GM12878 (cell line): ENCODE measurements at regions not wholly inside any gene's neighbourhood (a gene's known extent, or its start where the extent isn't known, plus 50 kb on each side); places are given as distances from the start of the nearest gene placed in this dataset.

Experiments
- ATAC-seq: fragments of 200-7000 bp; cut with Tn5 transposase; 3 replicates; pipeline ENCODE4 v1.9.1; 2020; ENCODE audit warnings: mild to moderate bottlenecking, moderate library complexity
- BruUV-seq: library from RNA; stranded (reverse); fragments of 400-500 nt; replicated peaks from 2 replicates; lab custom pipeline; 2021; lab: Mats Ljungman, UMichigan
- CTCF ChIA-PET: fragments of 300-600 bp; sonication (Branson Sonifier 250); formaldehyde crosslinking; extraction: SDS; loops from one replicate; lab custom pipeline; 2021; ENCODE audit warnings: inconsistent platforms; lab: Yijun Ruan, JAX
- POLR2A ChIA-PET: fragments of 350-600 bp; formaldehyde crosslinking; extraction: SDS; loops from one replicate; lab custom pipeline; 2021; ENCODE audit warnings: inconsistent platforms; lab: Charles Lee
- RAD21 ChIA-PET: fragments of 300-600 bp; sonication (Branson Sonifier 250); formaldehyde crosslinking; loops from one replicate; lab custom pipeline; 2023; ENCODE audit warnings: antibody characterized with exemption; ENCODE audit not compliant: unreplicated experiment; lab: Charles Lee
- SMC1A ChIA-PET: fragments of 300-600 bp; sonication (Branson Sonifier 250); formaldehyde crosslinking; loops from one replicate; lab custom pipeline; 2023; ENCODE audit not compliant: unreplicated experiment, uncharacterized antibody; lab: Charles Lee
- DNase-seq: peaks from one replicate; pipeline ENCODE4 v3.0.0-alpha.2; 2011; ENCODE audit warnings: low read depth, low spot score
- FAIRE-seq: peaks from 3 replicates; lab custom pipeline; 2011; peaks lifted over from hg19 to GRCh38; lab: Jason Lieb, UNC
- H2AFZ ChIP-seq: 2 replicates; pipeline ENCODE4 v1.6.0; 2011; ENCODE audit warnings: low read depth, low read length, control low read depth; ENCODE audit not compliant: control insufficient read depth
- H3K27ac ChIP-seq: 2 replicates; pipeline ENCODE4 v1.5.1; 2011; ENCODE audit warnings: control low read depth; ENCODE audit not compliant: control insufficient read depth, insufficient read depth
- H3K27me3 ChIP-seq, 2 experiments: replicated peaks in 1 of 2; 2 replicates each; pipeline versions ENCODE4 v1.6.0 to v1.6.1; 2011; ENCODE audit warnings: low read length in 1 of 2; ENCODE audit not compliant: control insufficient read depth in 2 of 2, insufficient read depth in 2 of 2
- H3K36me3 ChIP-seq, 2 experiments: 2 replicates each; pipeline ENCODE4 v1.5.1; 2011; ENCODE audit warnings: low read length in 1 of 2; ENCODE audit not compliant: control insufficient read depth in 2 of 2, insufficient read depth in 2 of 2
- H3K4me1 ChIP-seq: 2 replicates; pipeline ENCODE4 v1.6.1; 2011; ENCODE audit warnings: mild to moderate bottlenecking, low read length, moderate library complexity, mixed read lengths; ENCODE audit not compliant: control insufficient read depth, insufficient read depth
- H3K4me2 ChIP-seq: 2 replicates; pipeline ENCODE4 v1.6.0; 2011; ENCODE audit warnings: control low read depth; ENCODE audit not compliant: control insufficient read depth, insufficient read depth
- H3K4me3 ChIP-seq: fragments of 200-600 bp; sonication (generic); 2 replicates; pipeline ENCODE4 v1.5.1; 2016
- H3K79me2 ChIP-seq: 2 replicates; pipeline ENCODE4 v1.6.0; 2011; ENCODE audit warnings: low read length; ENCODE audit not compliant: control insufficient read depth, insufficient read depth
- H3K9ac ChIP-seq: 2 replicates; pipeline ENCODE4 v1.8.0; 2011; ENCODE audit warnings: low read length, control low read depth, mixed read lengths; ENCODE audit not compliant: control insufficient read depth, insufficient read depth
- H3K9me3 ChIP-seq: replicated peaks from 3 replicates; pipeline ENCODE4 v1.5.1; 2011; ENCODE audit warnings: mild to moderate bottlenecking, low read length; ENCODE audit not compliant: control insufficient read depth, insufficient read depth
- H4K20me1 ChIP-seq: 2 replicates; pipeline ENCODE4 v1.6.0; 2011; ENCODE audit not compliant: control insufficient read depth, insufficient read depth
- EGR1 ChIP-seq, 2 experiments: IDR thresholded peaks; 1 replicate in 1 of 2; 2 replicates in 1 of 2; pipeline ENCODE4 v1.6.1; 2011 to 2012; ENCODE audit warnings: low read depth in 2 of 2, low read length in 2 of 2, borderline replicate concordance in 1 of 2, mild to moderate bottlenecking in 1 of 2, moderate library complexity in 1 of 2
- EP300 ChIP-seq, 2 experiments: fragments of 150-350 bp in 1 of 2; IDR thresholded peaks; 2 replicates each; pipeline ENCODE4 v1.6.1; 2011 to 2012; ENCODE audit warnings: low read depth in 2 of 2, low read length in 2 of 2, borderline replicate concordance in 1 of 2, improper control_type of control experiment in 1 of 2, inconsistent platforms in 1 of 2; ENCODE audit not compliant: control insufficient read depth in 1 of 2
- FOS ChIP-seq: IDR thresholded peaks from 3 replicates; pipeline ENCODE4 v1.6.1; 2011; ENCODE audit warnings: borderline replicate concordance; ENCODE audit not compliant: insufficient read length; ENCODE audit errors: extremely low read depth
- GATAD2B ChIP-seq: fragments of 450-650 bp; conservative IDR thresholded peaks from 2 replicates; pipeline ENCODE4 v1.6.1; 2017; ENCODE audit warnings: low read depth, mild to moderate bottlenecking, moderate library complexity
- IRF4 ChIP-seq: IDR thresholded peaks from 2 replicates; pipeline ENCODE4 v1.6.1; 2011; ENCODE audit warnings: low read depth, low read length
- MXI1 ChIP-seq: fragments of 150-350 bp; IDR thresholded peaks from 2 replicates; pipeline ENCODE4 v1.6.1; 2011; ENCODE audit warnings: low read depth, mild to moderate bottlenecking, inconsistent platforms, low read length, improper control_type of control experiment
- NFYA ChIP-seq: IDR thresholded peaks from 2 replicates; pipeline ENCODE4 v1.6.1; 2011; ENCODE audit warnings: low read depth, mild to moderate bottlenecking, low read length, improper control_type of control experiment, borderline replicate concordance
- SPI1 ChIP-seq: IDR thresholded peaks from 2 replicates; pipeline ENCODE4 v1.6.1; 2011; ENCODE audit warnings: low read depth, mild to moderate bottlenecking, low read length, moderate library complexity, borderline replicate concordance; ENCODE audit not compliant: insufficient read depth
- ZNF217 ChIP-seq: fragments of 450-650 bp; IDR thresholded peaks from 2 replicates; pipeline ENCODE4 v1.6.1; 2017; ENCODE audit warnings: antibody characterized with exemption, mild to moderate bottlenecking
- WGBS: methylation state at CpG from one replicate; pipeline ENCODE4 v1.1.6; 2016; ENCODE audit warnings: low lambda C conversion rate; ENCODE audit not compliant: insufficient replicate concordance, insufficient coverage; ENCODE audit errors: missing lambda C conversion rate; 5-methylcytosine and 5-hydroxymethylcytosine counted together
- in situ Hi-C: fragments of 300-500 bp; cut with MboI; formaldehyde crosslinking; loops from 9 replicates; pipeline ENCODE4 v1.14.3; 2018; ENCODE audit warnings: mixed read lengths
- intact Hi-C: fragments of 100-400 bp; cut with micrococcal nuclease; formaldehyde crosslinking; loops from one replicate; pipeline ENCODE4 v1.14.2; 2022; ENCODE audit not compliant: unreplicated experiment
- TF ChIP-seq, protein P1 (sequence below): IDR thresholded peaks from 2 replicates; pipeline ENCODE4 v1.6.1; 2011; ENCODE audit warnings: mild to moderate bottlenecking, low read depth, low read length, moderate library complexity; ENCODE audit not compliant: insufficient replicate concordance
- TF ChIP-seq, protein P2 (sequence below): fragments of 450-650 bp; IDR thresholded peaks from 2 replicates; pipeline ENCODE4 v1.6.1; 2017; ENCODE audit warnings: mild to moderate bottlenecking, moderate library complexity

- BruUV-seq: no TSS peak
- Histone ChIP-seq H3K9ac (no peak overlapping the region), H3K36me3 (no peaks in the 10 kb centered on the region), H3K79me2 (no peaks in the 10 kb centered on the region), H3K4me1 (no peaks in the 10 kb centered on the region), H3K27me3 (no peaks in the 10 kb centered on the region; a peak in 1 of 4 replicates), H2AFZ (no peak overlapping the region), H3K27ac (no peak overlapping the region), H4K20me1 (no peaks in the 10 kb centered on the region; the same call in 1 of the 2 replicates), H3K4me2 (no peak overlapping the region), H3K9me3 (no peaks in the 10 kb centered on the region), H3K4me3 (no peak overlapping the region)
- no peak for TF ChIP-seq NFYA
- peak; percentile 56; the same call in 1 of the 2 replicates for TF ChIP-seq SPI1
- TF ChIP-seq, protein P1, sequence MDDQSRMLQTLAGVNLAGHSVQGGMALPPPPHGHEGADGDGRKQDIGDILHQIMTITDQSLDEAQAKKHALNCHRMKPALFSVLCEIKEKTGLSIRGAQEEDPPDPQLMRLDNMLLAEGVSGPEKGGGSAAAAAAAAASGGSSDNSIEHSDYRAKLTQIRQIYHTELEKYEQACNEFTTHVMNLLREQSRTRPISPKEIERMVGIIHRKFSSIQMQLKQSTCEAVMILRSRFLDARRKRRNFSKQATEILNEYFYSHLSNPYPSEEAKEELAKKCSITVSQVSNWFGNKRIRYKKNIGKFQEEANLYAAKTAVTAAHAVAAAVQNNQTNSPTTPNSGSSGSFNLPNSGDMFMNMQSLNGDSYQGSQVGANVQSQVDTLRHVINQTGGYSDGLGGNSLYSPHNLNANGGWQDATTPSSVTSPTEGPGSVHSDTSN: no peak
- no peak for DNase-seq
- peak; percentile 62 for FAIRE-seq
- ChIA-PET SMC1A (interaction anchor here (1.6 kb wide), 1 partner anchor 9 kb away, joined by 4 read pairs; no protein-coding TSS in a partner anchor), CTCF (no interaction called here), POLR2A (no interaction called here), RAD21 (no interaction called here)
- ATAC-seq: no peak
- intact Hi-C loops: no loop called here
- 0% methylated on average over 2 of the region's 2 CpGs for WGBS
- in situ Hi-C loops: no loop called here
Observed at GRCh38 chr2:187936228-187936627, 355.4 kb upstream of the GULP1 start.

GRCh38 chr2:187939180-187939579 lies 352.5 kb upstream of the GULP1 start:
- BruUV-seq: no TSS peak
- 0% methylated on average over 1 of the region's 1 CpG for WGBS
- FAIRE-seq: no peak
- no peak for TF ChIP-seq SPI1
- TF ChIP-seq ZNF217: no peak
- TF ChIP-seq FOS: no peak
- TF ChIP-seq, protein P2, sequence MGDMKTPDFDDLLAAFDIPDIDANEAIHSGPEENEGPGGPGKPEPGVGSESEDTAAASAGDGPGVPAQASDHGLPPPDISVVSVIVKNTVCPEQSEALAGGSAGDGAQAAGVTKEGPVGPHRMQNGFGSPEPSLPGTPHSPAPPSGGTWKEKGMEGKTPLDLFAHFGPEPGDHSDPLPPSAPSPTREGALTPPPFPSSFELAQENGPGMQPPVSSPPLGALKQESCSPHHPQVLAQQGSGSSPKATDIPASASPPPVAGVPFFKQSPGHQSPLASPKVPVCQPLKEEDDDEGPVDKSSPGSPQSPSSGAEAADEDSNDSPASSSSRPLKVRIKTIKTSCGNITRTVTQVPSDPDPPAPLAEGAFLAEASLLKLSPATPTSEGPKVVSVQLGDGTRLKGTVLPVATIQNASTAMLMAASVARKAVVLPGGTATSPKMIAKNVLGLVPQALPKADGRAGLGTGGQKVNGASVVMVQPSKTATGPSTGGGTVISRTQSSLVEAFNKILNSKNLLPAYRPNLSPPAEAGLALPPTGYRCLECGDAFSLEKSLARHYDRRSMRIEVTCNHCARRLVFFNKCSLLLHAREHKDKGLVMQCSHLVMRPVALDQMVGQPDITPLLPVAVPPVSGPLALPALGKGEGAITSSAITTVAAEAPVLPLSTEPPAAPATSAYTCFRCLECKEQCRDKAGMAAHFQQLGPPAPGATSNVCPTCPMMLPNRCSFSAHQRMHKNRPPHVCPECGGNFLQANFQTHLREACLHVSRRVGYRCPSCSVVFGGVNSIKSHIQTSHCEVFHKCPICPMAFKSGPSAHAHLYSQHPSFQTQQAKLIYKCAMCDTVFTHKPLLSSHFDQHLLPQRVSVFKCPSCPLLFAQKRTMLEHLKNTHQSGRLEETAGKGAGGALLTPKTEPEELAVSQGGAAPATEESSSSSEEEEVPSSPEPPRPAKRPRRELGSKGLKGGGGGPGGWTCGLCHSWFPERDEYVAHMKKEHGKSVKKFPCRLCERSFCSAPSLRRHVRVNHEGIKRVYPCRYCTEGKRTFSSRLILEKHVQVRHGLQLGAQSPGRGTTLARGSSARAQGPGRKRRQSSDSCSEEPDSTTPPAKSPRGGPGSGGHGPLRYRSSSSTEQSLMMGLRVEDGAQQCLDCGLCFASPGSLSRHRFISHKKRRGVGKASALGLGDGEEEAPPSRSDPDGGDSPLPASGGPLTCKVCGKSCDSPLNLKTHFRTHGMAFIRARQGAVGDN: no peak
- TF ChIP-seq EGR1 (IDR thresholded peaks at IDR 0.05; ENCODE audit: borderline replicate concordance in 1 of 2, low read depth in 2 of 2, low read length in 2 of 2): no peak
- TF ChIP-seq MXI1: no peak
- no peak for TF ChIP-seq IRF4
- no peak for TF ChIP-seq GATAD2B
- no peak for TF ChIP-seq EP300 (IDR thresholded peaks at IDR 0.05; ENCODE audit: borderline replicate concordance in 1 of 2, control insufficient read depth in 1 of 2, low read depth in 2 of 2, low read length in 2 of 2)

More at GRCh38 chr2:187939180-187939579, 352.5 kb upstream of the GULP1 start:
- Histone ChIP-seq H3K79me2 (no peaks in the 10 kb centered on the region), H3K9me3 (no peaks in the 10 kb centered on the region), H3K4me1 (no peaks in the 10 kb centered on the region), H3K4me2 (no peak overlapping the region), H3K36me3 (no peaks in the 10 kb centered on the region), H2AFZ (no peak overlapping the region), H3K27me3 (no peaks in the 10 kb centered on the region; a peak in 1 of 4 replicates), H3K4me3 (no peak overlapping the region), H3K27ac (no peak overlapping the region), H3K9ac (no peak overlapping the region), H4K20me1 (no peaks in the 10 kb centered on the region; the same call in 1 of the 2 replicates)
- DNase-seq: no peak
- SMC1A ChIA-PET: no interaction called here
- intact Hi-C loops (no loop called here), in situ Hi-C loops (no loop called here)
- RAD21 ChIA-PET: no interaction called here
- CTCF ChIA-PET: no interaction called here
- POLR2A ChIA-PET: no interaction called here
- no peak for ATAC-seq
